Transverse colon (tissue), 4 donors: ENCODE measurements at regions not wholly inside any gene's neighbourhood (a gene's known extent, or its start where the extent isn't known, plus 50 kb on each side); places are given as distances from the start of the nearest gene placed in this dataset.
"Not testable (repeated sequence)": the region's sequence is repeated elsewhere in the genome, so short reads cannot be mapped to it uniquely, and the experiment has no call there.

Experiments used
- CTCF ChIP-seq, 5 experiments: fragments of 200-600 bp in 3 of 5; fragments of 450-650 bp in 2 of 5; sonication (generic) in 3 of 5; IDR thresholded peaks; 1 replicate in 2 of 5; 2 replicates in 3 of 5; pipeline ENCODE4 v1.5.1; 2016 to 2017; ENCODE audit warnings: antibody characterized with exemption in 5 of 5, inconsistent platforms in 3 of 5, mild to moderate bottlenecking in 2 of 5, moderate library complexity in 1 of 5
- POLR2A ChIP-seq: fragments of 450-650 bp; IDR thresholded peaks from one replicate; pipeline ENCODE4 v1.6.1; 2016; ENCODE audit warnings: antibody characterized with exemption, mild to moderate bottlenecking, moderate library complexity
- POLR2AphosphoS5 ChIP-seq, 3 donors: sonication (generic); formaldehyde crosslinking; IDR thresholded peaks; one replicate each; pipeline ENCODE4 v1.6.1; 2016; ENCODE audit warnings: antibody characterized with exemption in 3 of 3

- not testable (repeated sequence) for TF ChIP-seq POLR2AphosphoS5 (IDR thresholded peaks at IDR 0.05); CTCF (IDR thresholded peaks at IDR 0.05); POLR2A
Observed at GRCh38 chrX:508821-509220, 121.8 kb upstream of the SHOX start.
